Duodenal mucosa (tissue), 2 donors: ENCODE measurements at regions not wholly inside any gene's neighbourhood (a gene's known extent, or its start where the extent isn't known, plus 50 kb on each side); places are given as distances from the start of the nearest gene placed in this dataset.

ENCODE experiments used
- H3K27ac ChIP-seq: one replicate; pipeline ENCODE4 v1.7.0; 2013; ENCODE audit warnings: low read depth, low read length
- H3K27me3 ChIP-seq, 2 donors: one replicate each; pipeline ENCODE4 v1.7.0; 2013; ENCODE audit warnings: low read length in 2 of 2, control low read depth in 1 of 2; ENCODE audit not compliant: insufficient read depth in 2 of 2, control insufficient read depth in 1 of 2
- H3K36me3 ChIP-seq, 2 donors: one replicate each; pipeline ENCODE4 v1.7.0; 2013; ENCODE audit warnings: low read length in 2 of 2, control low read depth in 1 of 2; ENCODE audit not compliant: insufficient read depth in 2 of 2, control insufficient read depth in 1 of 2
- H3K4me1 ChIP-seq, 2 donors: one replicate each; pipeline ENCODE4 v1.7.0; 2013; ENCODE audit warnings: low read length in 2 of 2, control low read depth in 1 of 2; ENCODE audit not compliant: insufficient read depth in 2 of 2, control insufficient read depth in 1 of 2
- H3K4me3 ChIP-seq, 2 donors: one replicate each; pipeline ENCODE4 v1.7.0; 2013; ENCODE audit warnings: low read length in 2 of 2, low read depth in 1 of 2
- H3K9ac ChIP-seq, 2 donors: one replicate each; pipeline ENCODE4 v1.7.0; 2013; ENCODE audit warnings: low read length in 2 of 2, low read depth in 1 of 2
- H3K9me3 ChIP-seq, 2 donors: one replicate each; pipeline ENCODE4 v1.7.0; 2013; ENCODE audit warnings: low read length in 2 of 2, control low read depth in 1 of 2; ENCODE audit not compliant: control insufficient read depth in 1 of 2

- Histone ChIP-seq H3K4me3 (no peak overlapping the region), H3K4me1 (no peaks in the 10 kb centered on the region), H3K27ac (no peak overlapping the region), H3K9me3 (no peaks in the 10 kb centered on the region), H3K27me3 (no peaks in the 10 kb centered on the region), H3K9ac (no peak overlapping the region), H3K36me3 (no peaks in the 10 kb centered on the region)
Observed at GRCh38 chr7:26458466-26459145, 166.9 kb downstream of the SNX10 start.

GRCh38 chr7:26459540-26460193, 168.0 kb downstream of the SNX10 start:
- Histone ChIP-seq H3K9me3 (no peaks in the 10 kb centered on the region), H3K9ac (no peak overlapping the region), H3K27ac (no peak overlapping the region), H3K27me3 (no peaks in the 10 kb centered on the region), H3K36me3 (no peaks in the 10 kb centered on the region), H3K4me1 (no peaks in the 10 kb centered on the region), H3K4me3 (no peak overlapping the region)

- Histone ChIP-seq H3K27me3 (no peaks in the 10 kb centered on the region), H3K9ac (no peak overlapping the region), H3K4me3 (no peak overlapping the region), H3K9me3 (no peaks in the 10 kb centered on the region), H3K36me3 (no peaks in the 10 kb centered on the region), H3K4me1 (no peaks in the 10 kb centered on the region), H3K27ac (no peak overlapping the region)
Observed at GRCh38 chr7:26460351-26461085, 168.9 kb downstream of the SNX10 start.

- Histone ChIP-seq H3K9me3 (no peaks in the 10 kb centered on the region), H3K36me3 (no peaks in the 10 kb centered on the region), H3K9ac (no peak overlapping the region), H3K27ac (no peak overlapping the region), H3K27me3 (peaks cover 0 to 7% of the 10 kb centered on the region in 2 donors), H3K4me1 (no peaks in the 10 kb centered on the region), H3K4me3 (no peak overlapping the region)
Observed at GRCh38 chr7:26461518-26461917, 169.9 kb downstream of the SNX10 start.

GRCh38 chr7:26466007-26466406, 174.3 kb downstream of the SNX10 start:
- Histone ChIP-seq H3K4me1 (no peaks in the 10 kb centered on the region), H3K36me3 (no peaks in the 10 kb centered on the region), H3K27me3 (peaks cover 0 to 7% of the 10 kb centered on the region in 2 donors), H3K27ac (no peak overlapping the region), H3K4me3 (no peak overlapping the region), H3K9ac (no peak overlapping the region), H3K9me3 (no peaks in the 10 kb centered on the region)

DNA sequence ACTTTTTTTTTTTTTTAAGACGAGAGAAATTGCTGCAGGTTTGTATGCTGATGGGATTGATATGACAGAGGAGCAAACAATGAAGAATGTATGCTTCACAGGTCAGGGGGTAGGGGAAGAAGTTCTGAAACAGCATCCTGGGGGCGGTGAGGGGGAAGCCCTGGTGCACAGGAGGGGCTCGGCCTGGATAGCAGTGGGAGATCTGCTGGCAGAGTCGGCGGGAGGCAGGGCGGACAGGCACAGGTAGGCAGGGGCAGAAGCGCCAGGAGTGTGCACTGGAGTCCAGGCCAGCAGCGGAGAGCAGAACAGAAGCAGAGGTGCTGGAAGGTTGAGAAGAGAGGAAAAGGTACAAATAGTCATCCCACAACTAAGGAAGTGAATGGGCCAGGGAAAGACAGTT, 175.4 kb downstream of the SNX10 start:
- Histone ChIP-seq H3K27me3 (peaks cover 0 to 7% of the 10 kb centered on the region in 2 donors), H3K4me3 (no peak overlapping the region), H3K9ac (no peak overlapping the region), H3K27ac (no peak overlapping the region), H3K36me3 (no peaks in the 10 kb centered on the region), H3K9me3 (no peaks in the 10 kb centered on the region), H3K4me1 (no peaks in the 10 kb centered on the region)

- Histone ChIP-seq H3K36me3 (no peaks in the 10 kb centered on the region), H3K9me3 (no peaks in the 10 kb centered on the region), H3K4me1 (no peaks in the 10 kb centered on the region), H3K9ac (no peak overlapping the region), H3K4me3 (no peak overlapping the region), H3K27ac (no peak overlapping the region), H3K27me3 (peaks cover 0 to 7% of the 10 kb centered on the region in 2 donors)
Observed at GRCh38 chr7:26467541-26467940, 175.9 kb downstream of the SNX10 start.

DNA sequence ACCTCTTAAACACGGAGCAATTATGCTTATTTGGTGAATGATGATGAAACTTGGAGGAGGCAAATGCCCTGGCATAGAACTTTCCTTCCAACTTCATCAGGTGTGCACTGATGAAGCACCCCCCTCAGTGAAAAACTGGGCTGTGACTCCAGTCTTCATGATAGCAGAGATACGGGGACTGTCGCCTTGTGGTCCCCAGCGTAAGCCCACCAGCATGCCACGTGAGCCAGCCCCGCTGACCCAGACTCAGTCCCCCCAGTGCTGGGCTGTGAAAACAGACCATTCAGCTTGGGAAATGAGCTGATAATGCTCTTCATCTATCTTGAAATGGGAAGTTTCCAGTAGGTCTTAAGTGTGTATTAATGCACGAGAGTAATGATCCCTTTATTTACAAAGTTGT, 177.0 kb downstream of the SNX10 start:
- H3K9ac ChIP-seq, result no peak overlapping the region
- H3K27ac ChIP-seq, result no peak overlapping the region
- no peaks in the 10 kb centered on the region for H3K36me3 ChIP-seq
- H3K4me3 ChIP-seq, result no peak overlapping the region
- H3K4me1 ChIP-seq, result no peaks in the 10 kb centered on the region
- H3K27me3 ChIP-seq, result peaks cover 0 to 7% of the 10 kb centered on the region in 2 donors
- no peaks in the 10 kb centered on the region for H3K9me3 ChIP-seq

GRCh38 chr7:26469188-26469587, 177.5 kb downstream of the SNX10 start:
- Histone ChIP-seq H3K4me3 (no peak overlapping the region), H3K27ac (no peak overlapping the region), H3K4me1 (no peaks in the 10 kb centered on the region), H3K27me3 (peaks cover 0 to 7% of the 10 kb centered on the region in 2 donors), H3K9ac (no peak overlapping the region), H3K36me3 (no peaks in the 10 kb centered on the region), H3K9me3 (no peaks in the 10 kb centered on the region)

GRCh38 chr7:26470691-26471090, 179.0 kb downstream of the SNX10 start:
- Histone ChIP-seq H3K9ac (no peak overlapping the region), H3K4me3 (no peak overlapping the region), H3K9me3 (no peaks in the 10 kb centered on the region), H3K36me3 (no peaks in the 10 kb centered on the region), H3K27me3 (peaks cover 0 to 7% of the 10 kb centered on the region in 2 donors), H3K27ac (no peak overlapping the region), H3K4me1 (no peaks in the 10 kb centered on the region)
